ENCODE measurements at regions not wholly inside any gene's neighbourhood (a gene's known extent, or its start where the extent isn't known, plus 50 kb on each side); places are given as distances from the start of the nearest gene placed in this dataset.

DNA sequence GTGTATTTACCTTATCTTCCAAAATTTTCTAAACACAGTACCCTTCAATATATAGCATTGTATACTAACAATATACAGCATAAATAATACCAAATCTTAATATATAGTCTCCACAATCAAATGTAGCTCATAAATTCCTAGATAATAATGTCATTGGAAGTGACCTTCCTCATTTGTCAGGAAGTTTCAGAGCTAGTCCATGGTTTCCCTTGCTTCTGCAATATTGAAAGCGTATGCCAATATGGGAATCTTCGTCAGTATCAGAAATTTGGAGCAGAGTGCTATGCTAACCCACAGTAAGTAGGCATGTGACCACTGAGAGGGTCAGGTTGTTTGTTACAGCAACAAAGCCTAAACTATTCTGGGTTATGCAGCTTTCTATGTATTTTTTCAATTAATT is 774.9 kb upstream of the CDH10 start (continued):
- TF ChIP-seq ERG (CRISPR knock-in tag; IDR thresholded peaks at IDR 0.05) (peak; percentile 45; the same call in 1 of the 2 replicates), NFATC4 (CRISPR knock-in tag; IDR thresholded peaks at IDR 0.05) (0 out of 2 replicates have a peak, but pooled peaks have one; percentile 20), USF2 (CRISPR knock-in tag; IDR thresholded peaks at IDR 0.05) (0 out of 2 replicates have a peak, but pooled peaks have one; percentile 15), NFYB (CRISPR knock-in tag; conservative IDR thresholded peaks at IDR 0.05; ENCODE audit: low read depth) (no peak)

DNA sequence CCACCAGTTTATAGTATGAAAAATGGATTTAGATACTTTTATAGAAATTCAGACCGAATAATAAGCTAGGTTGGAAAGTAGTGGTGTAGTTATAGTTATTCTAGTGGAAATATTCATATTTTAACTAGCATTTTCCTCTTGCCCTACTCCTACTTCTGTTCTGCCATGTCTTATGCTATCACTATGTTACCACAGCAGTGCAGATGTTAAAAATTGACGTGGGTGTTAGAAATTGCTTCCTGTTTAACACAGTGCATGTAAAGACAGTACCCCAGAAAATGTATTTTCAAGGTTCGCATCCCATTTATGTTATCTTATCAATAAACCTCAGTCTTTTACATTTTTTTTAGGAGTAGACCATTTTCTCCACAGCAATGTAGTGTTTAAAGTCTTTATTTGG is 774.2 kb upstream of the CDH10 start:
- Mint-ChIP-seq H3K27ac (no peak overlapping the region), H3K27me3 (ENCODE audit: low read depth) (no peaks in the 10 kb centered on the region), H3K9me3 (no peaks in the 10 kb centered on the region), H3K4me3 (no peak overlapping the region), H3K4me1 (no peaks in the 10 kb centered on the region), H3K36me3 (peaks cover 5% of the 10 kb centered on the region)
- no peak for DNase-seq (ENCODE audit: low spot score)
- TF ChIP-seq ERG (CRISPR knock-in tag; IDR thresholded peaks at IDR 0.05) (peak; percentile 76; the same call in 1 of the 2 replicates), MLX (CRISPR knock-in tag; IDR thresholded peaks at IDR 0.05) (no peak), ZNF671 (CRISPR knock-in tag; IDR thresholded peaks at IDR 0.05) (0 out of 2 replicates have a peak, but pooled peaks have one; percentile 44)
- TF ChIP-seq, protein P1, sequence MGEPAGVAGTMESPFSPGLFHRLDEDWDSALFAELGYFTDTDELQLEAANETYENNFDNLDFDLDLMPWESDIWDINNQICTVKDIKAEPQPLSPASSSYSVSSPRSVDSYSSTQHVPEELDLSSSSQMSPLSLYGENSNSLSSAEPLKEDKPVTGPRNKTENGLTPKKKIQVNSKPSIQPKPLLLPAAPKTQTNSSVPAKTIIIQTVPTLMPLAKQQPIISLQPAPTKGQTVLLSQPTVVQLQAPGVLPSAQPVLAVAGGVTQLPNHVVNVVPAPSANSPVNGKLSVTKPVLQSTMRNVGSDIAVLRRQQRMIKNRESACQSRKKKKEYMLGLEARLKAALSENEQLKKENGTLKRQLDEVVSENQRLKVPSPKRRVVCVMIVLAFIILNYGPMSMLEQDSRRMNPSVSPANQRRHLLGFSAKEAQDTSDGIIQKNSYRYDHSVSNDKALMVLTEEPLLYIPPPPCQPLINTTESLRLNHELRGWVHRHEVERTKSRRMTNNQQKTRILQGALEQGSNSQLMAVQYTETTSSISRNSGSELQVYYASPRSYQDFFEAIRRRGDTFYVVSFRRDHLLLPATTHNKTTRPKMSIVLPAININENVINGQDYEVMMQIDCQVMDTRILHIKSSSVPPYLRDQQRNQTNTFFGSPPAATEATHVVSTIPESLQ (CRISPR knock-in tag; IDR thresholded peaks at IDR 0.05): no peak
- TF ChIP-seq, protein P2, sequence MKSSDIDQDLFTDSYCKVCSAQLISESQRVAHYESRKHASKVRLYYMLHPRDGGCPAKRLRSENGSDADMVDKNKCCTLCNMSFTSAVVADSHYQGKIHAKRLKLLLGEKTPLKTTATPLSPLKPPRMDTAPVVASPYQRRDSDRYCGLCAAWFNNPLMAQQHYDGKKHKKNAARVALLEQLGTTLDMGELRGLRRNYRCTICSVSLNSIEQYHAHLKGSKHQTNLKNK (CRISPR knock-in tag; IDR thresholded peaks at IDR 0.05): peak; percentile 92
- ATAC-seq: no peak
- ChIA-PET POLR2A (no interaction called here), CTCF (no interaction called here)

- H3K27me3 Mint-ChIP-seq (ENCODE audit: low read depth): no peaks in the 10 kb centered on the region
- H3K9me3 Mint-ChIP-seq: no peaks in the 10 kb centered on the region
- peak; percentile 34 for ATAC-seq
- no peak overlapping the region for H3K4me3 Mint-ChIP-seq
- peaks cover 6% of the 10 kb centered on the region for H3K36me3 Mint-ChIP-seq
- H3K27ac Mint-ChIP-seq: peak overlapping the region; percentile 63
- DNase-seq (ENCODE audit: low spot score): peak; percentile 13
- no peaks in the 10 kb centered on the region for H3K4me1 Mint-ChIP-seq
- POLR2A ChIA-PET: no interaction called here
- CTCF ChIA-PET: no interaction called here
- TF ChIP-seq NFATC4 (CRISPR knock-in tag; IDR thresholded peaks at IDR 0.05) (peak; percentile 82), USF2 (CRISPR knock-in tag; IDR thresholded peaks at IDR 0.05) (0 out of 2 replicates have a peak, but pooled peaks have one; percentile 13), FOXJ3 (CRISPR knock-in tag; IDR thresholded peaks at IDR 0.05; ENCODE audit: borderline replicate concordance) (no peak), ZNF425 (CRISPR knock-in tag; conservative IDR thresholded peaks at IDR 0.05) (peak; percentile 41; the same call in 1 of the 2 replicates), ZNF416 (CRISPR knock-in tag; IDR thresholded peaks at IDR 0.05) (peak; percentile 78), AR (CRISPR knock-in tag; IDR thresholded peaks at IDR 0.05) (0 out of 2 replicates have a peak, but pooled peaks have one; percentile 82), ZNF671 (CRISPR knock-in tag; IDR thresholded peaks at IDR 0.05) (peak; percentile 89), ZNF138 (CRISPR knock-in tag; conservative IDR thresholded peaks at IDR 0.05) (no peak)
- TF ChIP-seq, protein P2 (CRISPR knock-in tag; IDR thresholded peaks at IDR 0.05): peak; percentile 90; the same call in 1 of the 2 replicates
Observed at GRCh38 chr5:25418319-25418859, 773.6 kb upstream of the CDH10 start.

Data from WTC11 (cell line).